Heart left ventricle (tissue), 13 donors: ENCODE measurements at regions not wholly inside any gene's neighbourhood (a gene's known extent, or its start where the extent isn't known, plus 50 kb on each side); places are given as distances from the start of the nearest gene placed in this dataset.

Experiments
- POLR2A ChIP-seq, 2 donors: fragments of 450-650 bp; IDR thresholded peaks; one replicate each; pipeline ENCODE4 v1.6.1; 2017; ENCODE audit warnings: antibody characterized with exemption in 2 of 2, mild to moderate bottlenecking in 2 of 2, moderate library complexity in 2 of 2
- TF ChIP-seq, protein P1 (sequence below), 12 donors: fragments of 200-600 bp; sonication (generic) in 4 of 12; IDR thresholded peaks; one replicate each; pipeline versions ENCODE4 v1.5.0 to v1.8.0; 2018 to 2022; ENCODE audit warnings: antibody characterized with exemption in 12 of 12, mild to moderate bottlenecking in 5 of 12
- donor health status: ischemic (EF 13 %, LVEDD 7.1; RV severe dilation, severe dysfunction).
- donor health status: DM: no; HTN: yes; CAD: no.
- donor health status: DM: no; HTN: no; CAD: no.
- donor health status: ischemic (EF 25% LVEDD 6.9; RV normal size, moderate dysfunction).
- donor health status: ischemic (EF 25% LVEDD 5.7; RV mildly dilated, moderate dysfunction).
- donor health status: ischemic (EF 35%, LVEDD 5.7; RV mildly dilated, moderate dysfunction).
- donor health status: nonischemic (EF 11% LVEDD 7.7; RV severe dilation, severe dysfunction).
- donor health status: DM: yes; HTN: yes; CAD: no.
- donor health status: PGD.
- donor health status: ischemic (EF 29% LVEDD 5.4; RV normal size, mild dysfunction).
- donor health status: nonischemic (EF 23%, LVEDD 6.1; RV moderate dilation, normal function).

DNA sequence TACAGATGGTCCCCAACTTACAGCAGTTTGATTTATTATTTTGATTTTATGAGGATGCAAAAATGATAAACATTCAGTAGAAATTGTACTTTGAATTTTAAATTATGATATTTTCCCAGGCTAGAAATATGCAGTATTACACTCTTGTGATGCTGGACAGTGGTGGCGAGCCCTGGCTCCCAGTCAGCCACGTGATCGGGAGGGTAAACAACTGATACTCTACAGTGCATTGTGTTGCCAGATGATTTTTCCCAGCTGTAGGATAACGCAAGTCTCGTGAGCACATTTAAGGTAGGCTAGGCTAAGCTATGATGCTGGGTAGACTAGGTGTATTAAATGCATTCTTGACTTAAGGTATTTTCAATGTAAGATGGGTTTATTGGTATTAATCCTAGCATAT, 865.2 kb downstream of the SORCS3 start:
- TF ChIP-seq, protein P1, sequence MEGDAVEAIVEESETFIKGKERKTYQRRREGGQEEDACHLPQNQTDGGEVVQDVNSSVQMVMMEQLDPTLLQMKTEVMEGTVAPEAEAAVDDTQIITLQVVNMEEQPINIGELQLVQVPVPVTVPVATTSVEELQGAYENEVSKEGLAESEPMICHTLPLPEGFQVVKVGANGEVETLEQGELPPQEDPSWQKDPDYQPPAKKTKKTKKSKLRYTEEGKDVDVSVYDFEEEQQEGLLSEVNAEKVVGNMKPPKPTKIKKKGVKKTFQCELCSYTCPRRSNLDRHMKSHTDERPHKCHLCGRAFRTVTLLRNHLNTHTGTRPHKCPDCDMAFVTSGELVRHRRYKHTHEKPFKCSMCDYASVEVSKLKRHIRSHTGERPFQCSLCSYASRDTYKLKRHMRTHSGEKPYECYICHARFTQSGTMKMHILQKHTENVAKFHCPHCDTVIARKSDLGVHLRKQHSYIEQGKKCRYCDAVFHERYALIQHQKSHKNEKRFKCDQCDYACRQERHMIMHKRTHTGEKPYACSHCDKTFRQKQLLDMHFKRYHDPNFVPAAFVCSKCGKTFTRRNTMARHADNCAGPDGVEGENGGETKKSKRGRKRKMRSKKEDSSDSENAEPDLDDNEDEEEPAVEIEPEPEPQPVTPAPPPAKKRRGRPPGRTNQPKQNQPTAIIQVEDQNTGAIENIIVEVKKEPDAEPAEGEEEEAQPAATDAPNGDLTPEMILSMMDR (IDR thresholded peaks at IDR 0.05), result no peak
- TF ChIP-seq POLR2A (IDR thresholded peaks at IDR 0.05), result no peak
